ENCODE measurements at regions not wholly inside any gene's neighbourhood (a gene's known extent, or its start where the extent isn't known, plus 50 kb on each side); places are given as distances from the start of the nearest gene placed in this dataset.

DNA sequence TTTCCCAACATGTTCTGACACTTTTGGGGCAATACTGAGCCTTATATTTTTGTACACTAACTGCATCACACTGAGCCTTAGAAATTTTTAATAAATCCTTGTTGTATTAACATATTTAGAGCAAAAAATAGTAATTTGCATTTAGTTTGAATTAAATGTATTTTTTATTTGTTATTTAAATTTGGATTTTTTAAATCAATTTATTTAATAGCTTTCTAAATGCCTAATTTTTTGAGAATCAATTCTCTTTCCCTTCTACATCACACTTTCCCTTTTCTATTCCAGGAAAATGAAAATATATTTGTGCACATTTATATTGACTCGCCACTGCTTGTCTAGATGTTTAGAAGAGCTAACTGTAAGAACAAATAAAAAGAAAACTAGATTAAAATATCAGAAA, 414.6 kb upstream of the POM121L12 start:
- TF ChIP-seq POLR2AphosphoS5 (IDR thresholded peaks at IDR 0.05; ENCODE audit: borderline replicate concordance, low read depth, low read length) (no peak), EZH2 (IDR thresholded peaks at IDR 0.05) (no peak)
